ENCODE measurements at regions not wholly inside any gene's neighbourhood (a gene's known extent, or its start where the extent isn't known, plus 50 kb on each side); places are given as distances from the start of the nearest gene placed in this dataset.
A peak's percentile ranks its signal among the peaks of the same experiment; 100 is the strongest.
"Not testable (repeated sequence)": the region's sequence is repeated elsewhere in the genome, so short reads cannot be mapped to it uniquely, and the experiment has no call there.

GRCh38 chr17:15802917-15803316 is 70.8 kb downstream of the TBC1D26 start:
- H3K4me3 Mint-ChIP-seq (ENCODE audit: low read depth); H3K4me1 Mint-ChIP-seq (ENCODE audit: low read depth); H3K27ac Mint-ChIP-seq; H3K36me3 Mint-ChIP-seq (ENCODE audit: low read depth); H3K9me3 Mint-ChIP-seq; DNase-seq (ENCODE audit: low spot score); intact Hi-C loops (cut with micrococcal nuclease); H3K27me3 Mint-ChIP-seq (ENCODE audit: low read depth): not testable (repeated sequence)

- H3K36me3 Mint-ChIP-seq (ENCODE audit: low read depth); intact Hi-C loops (cut with micrococcal nuclease); H3K9me3 Mint-ChIP-seq: not testable (repeated sequence)
Observed at GRCh38 chr17:15806825-15807224, 74.7 kb downstream of the TBC1D26 start.

GRCh38 chr17:15813388-15813787 is 81.3 kb downstream of the TBC1D26 start:
- H3K9me3 Mint-ChIP-seq; H3K27me3 Mint-ChIP-seq (ENCODE audit: low read depth); H3K36me3 Mint-ChIP-seq (ENCODE audit: low read depth); H3K4me3 Mint-ChIP-seq (ENCODE audit: low read depth); DNase-seq (ENCODE audit: low spot score); H3K27ac Mint-ChIP-seq; intact Hi-C loops (cut with micrococcal nuclease); H3K4me1 Mint-ChIP-seq (ENCODE audit: low read depth): not testable (repeated sequence)

More at GRCh38 chr17:15806825-15807224, 74.7 kb downstream of the TBC1D26 start:
- H3K27me3 Mint-ChIP-seq (ENCODE audit: low read depth); H3K27ac Mint-ChIP-seq; H3K4me3 Mint-ChIP-seq (ENCODE audit: low read depth); H3K4me1 Mint-ChIP-seq (ENCODE audit: low read depth); DNase-seq (ENCODE audit: low spot score): not testable (repeated sequence)

GRCh38 chr17:15814003-15814402 is 81.9 kb downstream of the TBC1D26 start:
- H3K27ac Mint-ChIP-seq; H3K4me3 Mint-ChIP-seq (ENCODE audit: low read depth); H3K9me3 Mint-ChIP-seq: not testable (repeated sequence)

GRCh38 chr17:15817861-15818260 is 85.8 kb downstream of the TBC1D26 start:
- H3K4me1 Mint-ChIP-seq (ENCODE audit: low read depth); H3K36me3 Mint-ChIP-seq (ENCODE audit: low read depth); H3K9me3 Mint-ChIP-seq; H3K27ac Mint-ChIP-seq; H3K4me3 Mint-ChIP-seq (ENCODE audit: low read depth); intact Hi-C loops (cut with micrococcal nuclease); H3K27me3 Mint-ChIP-seq (ENCODE audit: low read depth); DNase-seq (ENCODE audit: low spot score): not testable (repeated sequence)

More at GRCh38 chr17:15814003-15814402, 81.9 kb downstream of the TBC1D26 start:
- H3K36me3 Mint-ChIP-seq (ENCODE audit: low read depth); DNase-seq (ENCODE audit: low spot score); H3K27me3 Mint-ChIP-seq (ENCODE audit: low read depth); H3K4me1 Mint-ChIP-seq (ENCODE audit: low read depth); intact Hi-C loops (cut with micrococcal nuclease): not testable (repeated sequence)

- H3K36me3 Mint-ChIP-seq (ENCODE audit: low read depth); DNase-seq (ENCODE audit: low spot score); H3K27ac Mint-ChIP-seq; H3K27me3 Mint-ChIP-seq (ENCODE audit: low read depth); H3K4me1 Mint-ChIP-seq (ENCODE audit: low read depth); H3K9me3 Mint-ChIP-seq; intact Hi-C loops (cut with micrococcal nuclease); H3K4me3 Mint-ChIP-seq (ENCODE audit: low read depth): not testable (repeated sequence)
Observed at GRCh38 chr17:15822280-15822679, 90.2 kb downstream of the TBC1D26 start.

GRCh38 chr17:15828727-15829314 is 96.7 kb downstream of the TBC1D26 start:
- not testable (repeated sequence) for H3K36me3 Mint-ChIP-seq (ENCODE audit: low read depth); H3K9me3 Mint-ChIP-seq; H3K27me3 Mint-ChIP-seq (ENCODE audit: low read depth); H3K4me3 Mint-ChIP-seq (ENCODE audit: low read depth); H3K27ac Mint-ChIP-seq
- peaks cover 28% of the 10 kb centered on the region for H3K4me1 Mint-ChIP-seq (ENCODE audit: low read depth)
- intact Hi-C loops (cut with micrococcal nuclease): loop anchor here (1.0 kb wide), 1 partner anchor 169 kb away; no protein-coding TSS in a partner anchor
- peak; percentile 58 for DNase-seq (ENCODE audit: low spot score)

GRCh38 chr17:15830221-15830620 is 98.1 kb downstream of the TBC1D26 start:
- H3K4me1 Mint-ChIP-seq (ENCODE audit: low read depth): peaks cover 30% of the 10 kb centered on the region
- H3K27ac Mint-ChIP-seq; H3K36me3 Mint-ChIP-seq (ENCODE audit: low read depth); DNase-seq (ENCODE audit: low spot score); H3K9me3 Mint-ChIP-seq; H3K4me3 Mint-ChIP-seq (ENCODE audit: low read depth); H3K27me3 Mint-ChIP-seq (ENCODE audit: low read depth): not testable (repeated sequence)
- intact Hi-C loops (cut with micrococcal nuclease): loop anchor here (5.0 kb wide), 1 partner anchor 57 kb away; no protein-coding TSS in a partner anchor

- not testable (repeated sequence) for H3K4me3 Mint-ChIP-seq (ENCODE audit: low read depth); H3K36me3 Mint-ChIP-seq (ENCODE audit: low read depth); DNase-seq (ENCODE audit: low spot score); H3K27me3 Mint-ChIP-seq (ENCODE audit: low read depth); H3K9me3 Mint-ChIP-seq
- Mint-ChIP-seq H3K4me1 (ENCODE audit: low read depth) (peaks cover 30% of the 10 kb centered on the region), H3K27ac (peak overlapping the region; percentile 74)
- intact Hi-C loops (cut with micrococcal nuclease): loop anchor here (1.0 to 5.0 kb wide), 3 partner anchors 56 to 168 kb away; partner anchors contain the start of genes TTC19 and ZSWIM7
Observed at GRCh38 chr17:15831182-15831581, 99.1 kb downstream of the TBC1D26 start.

GRCh38 chr17:15832921-15833480 is 100.9 kb downstream of the TBC1D26 start:
- not testable (repeated sequence) for H3K27me3 Mint-ChIP-seq (ENCODE audit: low read depth); H3K36me3 Mint-ChIP-seq (ENCODE audit: low read depth); H3K27ac Mint-ChIP-seq; DNase-seq (ENCODE audit: low spot score); H3K9me3 Mint-ChIP-seq; H3K4me3 Mint-ChIP-seq (ENCODE audit: low read depth)
- H3K4me1 Mint-ChIP-seq (ENCODE audit: low read depth): peaks cover 30% of the 10 kb centered on the region
- intact Hi-C loops (cut with micrococcal nuclease): loop anchor here (5.0 kb wide), 1 partner anchor 54 kb away; no protein-coding TSS in a partner anchor

GRCh38 chr17:15833890-15834289 is 101.8 kb downstream of the TBC1D26 start:
- H3K9me3 Mint-ChIP-seq; H3K4me3 Mint-ChIP-seq (ENCODE audit: low read depth); DNase-seq (ENCODE audit: low spot score); H3K27me3 Mint-ChIP-seq (ENCODE audit: low read depth); H3K36me3 Mint-ChIP-seq (ENCODE audit: low read depth): not testable (repeated sequence)
- intact Hi-C loops (cut with micrococcal nuclease): loop anchor here (5.0 kb wide), 1 partner anchor 53 kb away; no protein-coding TSS in a partner anchor
- Mint-ChIP-seq H3K27ac (peak overlapping the region; percentile 28), H3K4me1 (ENCODE audit: low read depth) (peaks cover 30% of the 10 kb centered on the region)

GRCh38 chr17:15835481-15835880 is 103.4 kb downstream of the TBC1D26 start:
- H3K27ac Mint-ChIP-seq; H3K36me3 Mint-ChIP-seq (ENCODE audit: low read depth); DNase-seq (ENCODE audit: low spot score); H3K4me3 Mint-ChIP-seq (ENCODE audit: low read depth); H3K9me3 Mint-ChIP-seq; H3K27me3 Mint-ChIP-seq (ENCODE audit: low read depth); intact Hi-C loops (cut with micrococcal nuclease): not testable (repeated sequence)
- peaks cover 19% of the 10 kb centered on the region for H3K4me1 Mint-ChIP-seq (ENCODE audit: low read depth)

- H3K9me3 Mint-ChIP-seq; H3K27me3 Mint-ChIP-seq (ENCODE audit: low read depth); H3K27ac Mint-ChIP-seq: not testable (repeated sequence)
Observed at GRCh38 chr17:15836249-15836982, 104.3 kb downstream of the TBC1D26 start.

More at GRCh38 chr17:15836249-15836982, 104.3 kb downstream of the TBC1D26 start:
- H3K4me3 Mint-ChIP-seq (ENCODE audit: low read depth); DNase-seq (ENCODE audit: low spot score); H3K36me3 Mint-ChIP-seq (ENCODE audit: low read depth); intact Hi-C loops (cut with micrococcal nuclease): not testable (repeated sequence)
- peaks cover 14% of the 10 kb centered on the region for H3K4me1 Mint-ChIP-seq (ENCODE audit: low read depth)

Data from activated T-helper 2 cell treated with anti-CD3 and anti-CD28 coated beads, Interferon-gamma antibody, Interleukin-2, Interleukin-4, amounts not matched to agents 10 μg/mL and 5 μg/mL and 100 μg/mL, durations not matched to agents 14 hours and 24 hours and 36 hours (primary cell).